GM12865 (cell line): ENCODE measurements at regions not wholly inside any gene's neighbourhood (a gene's known extent, or its start where the extent isn't known, plus 50 kb on each side); places are given as distances from the start of the nearest gene placed in this dataset.

ENCODE experiments used
- DNase-seq: peaks from one replicate; pipeline ENCODE4 v3.0.0; 2010; ENCODE audit warnings: low read depth
- H3K4me3 ChIP-seq: 2 replicates; pipeline ENCODE4 v1.5.1; 2011; ENCODE audit warnings: mild to moderate bottlenecking, low read depth, low read length, control low read depth
- TF ChIP-seq, protein P1 (sequence below): IDR thresholded peaks from 2 replicates; pipeline ENCODE4 v1.5.1; 2011; ENCODE audit warnings: low read length, control low read depth, low read depth, inconsistent platforms; ENCODE audit not compliant: insufficient read depth; ENCODE audit errors: missing control alignments

- DNase-seq = no peak
- TF ChIP-seq, protein P1, sequence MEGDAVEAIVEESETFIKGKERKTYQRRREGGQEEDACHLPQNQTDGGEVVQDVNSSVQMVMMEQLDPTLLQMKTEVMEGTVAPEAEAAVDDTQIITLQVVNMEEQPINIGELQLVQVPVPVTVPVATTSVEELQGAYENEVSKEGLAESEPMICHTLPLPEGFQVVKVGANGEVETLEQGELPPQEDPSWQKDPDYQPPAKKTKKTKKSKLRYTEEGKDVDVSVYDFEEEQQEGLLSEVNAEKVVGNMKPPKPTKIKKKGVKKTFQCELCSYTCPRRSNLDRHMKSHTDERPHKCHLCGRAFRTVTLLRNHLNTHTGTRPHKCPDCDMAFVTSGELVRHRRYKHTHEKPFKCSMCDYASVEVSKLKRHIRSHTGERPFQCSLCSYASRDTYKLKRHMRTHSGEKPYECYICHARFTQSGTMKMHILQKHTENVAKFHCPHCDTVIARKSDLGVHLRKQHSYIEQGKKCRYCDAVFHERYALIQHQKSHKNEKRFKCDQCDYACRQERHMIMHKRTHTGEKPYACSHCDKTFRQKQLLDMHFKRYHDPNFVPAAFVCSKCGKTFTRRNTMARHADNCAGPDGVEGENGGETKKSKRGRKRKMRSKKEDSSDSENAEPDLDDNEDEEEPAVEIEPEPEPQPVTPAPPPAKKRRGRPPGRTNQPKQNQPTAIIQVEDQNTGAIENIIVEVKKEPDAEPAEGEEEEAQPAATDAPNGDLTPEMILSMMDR = no peak
- H3K4me3 ChIP-seq = 0 out of 2 replicates have a peak overlapping the region, but pooled peaks have one; percentile 8
These were observed 212.9 kb upstream of the GRID2 start for GRCh38 chr4:92090887-92091286.

GRCh38 chr4:92091335-92091734 lies 212.4 kb upstream of the GRID2 start:
- H3K4me3 ChIP-seq = 0 out of 2 replicates have a peak overlapping the region, but pooled peaks have one; percentile 8
- DNase-seq = peak; percentile 5
- TF ChIP-seq, protein P1 = peak; percentile 15

GRCh38 chr4:92099861-92100260 lies 203.9 kb upstream of the GRID2 start:
- TF ChIP-seq, protein P1 = no peak
- no peak overlapping the region for H3K4me3 ChIP-seq
- DNase-seq = no peak

DNA sequence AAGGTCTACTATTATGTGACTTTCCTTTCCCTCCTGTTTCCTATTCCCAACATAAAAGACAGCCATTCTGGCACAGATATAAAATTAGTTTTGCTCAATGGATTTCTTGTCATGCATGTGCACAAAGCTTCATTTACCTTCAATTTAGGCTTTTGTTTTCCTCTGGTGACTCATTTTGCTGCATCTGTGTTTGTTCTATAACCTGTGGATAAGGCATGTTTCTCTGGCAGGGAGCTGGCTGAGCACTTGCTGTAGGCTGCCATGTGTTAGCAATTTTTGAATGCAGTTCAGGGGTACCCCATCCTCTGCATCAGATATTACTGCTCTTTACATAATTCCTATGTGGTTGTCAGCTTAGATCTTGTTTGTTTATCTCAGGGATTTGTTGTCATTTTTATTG lies 202.8 kb upstream of the GRID2 start:
- no peak overlapping the region for H3K4me3 ChIP-seq
- DNase-seq = no peak
- TF ChIP-seq, protein P1 = no peak

DNA sequence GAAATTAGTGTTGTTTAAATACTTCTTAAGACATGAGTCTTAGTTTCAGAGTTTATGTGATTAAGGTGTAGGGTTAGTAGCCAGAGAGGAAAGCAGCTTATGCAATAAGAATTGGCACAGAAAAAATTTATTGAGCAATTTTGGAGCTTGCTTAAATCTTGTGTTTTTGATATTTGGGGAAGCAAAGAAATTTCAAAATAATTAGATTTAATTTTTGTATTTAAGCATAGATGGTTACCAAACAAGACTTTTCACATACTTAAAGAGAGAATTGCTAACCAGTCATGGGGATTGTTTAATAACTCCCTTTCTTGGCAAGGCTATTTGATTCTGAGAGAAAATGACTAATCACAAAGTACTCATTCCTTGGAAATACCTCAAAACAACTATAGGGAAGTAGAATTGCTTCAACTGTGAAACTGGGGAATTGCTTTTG lies 202.0 kb upstream of the GRID2 start:
- TF ChIP-seq, protein P1 = no peak
- no peak for DNase-seq
- no peak overlapping the region for H3K4me3 ChIP-seq

GRCh38 chr4:92104506-92104905 lies 199.3 kb upstream of the GRID2 start:
- H3K4me3 ChIP-seq = no peak overlapping the region
- TF ChIP-seq, protein P1 = no peak
- no peak for DNase-seq

DNA sequence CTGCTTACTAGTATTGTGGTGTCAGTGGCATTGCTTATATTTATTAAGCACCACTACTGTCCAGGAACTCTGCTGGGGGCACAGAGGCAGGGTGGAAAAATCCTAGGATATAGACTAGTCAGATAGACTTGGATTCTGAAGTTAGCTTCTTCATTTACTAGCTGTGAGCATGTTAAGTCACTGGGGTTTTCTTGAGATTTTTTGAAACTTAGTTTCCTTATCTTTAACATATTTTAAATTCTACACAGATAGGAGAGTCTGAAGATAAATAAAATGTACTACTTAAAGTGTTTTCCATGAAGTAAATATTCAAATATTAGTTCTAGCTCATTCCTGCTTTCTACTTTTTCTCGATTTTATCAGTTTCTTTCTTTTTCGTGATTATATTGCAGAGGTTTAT lies 196.9 kb upstream of the GRID2 start:
- TF ChIP-seq, protein P1 = no peak
- no peak overlapping the region for H3K4me3 ChIP-seq
- no peak for DNase-seq
